ENCODE measurements at regions not wholly inside any gene's neighbourhood (a gene's known extent, or its start where the extent isn't known, plus 50 kb on each side); places are given as distances from the start of the nearest gene placed in this dataset.

DNA sequence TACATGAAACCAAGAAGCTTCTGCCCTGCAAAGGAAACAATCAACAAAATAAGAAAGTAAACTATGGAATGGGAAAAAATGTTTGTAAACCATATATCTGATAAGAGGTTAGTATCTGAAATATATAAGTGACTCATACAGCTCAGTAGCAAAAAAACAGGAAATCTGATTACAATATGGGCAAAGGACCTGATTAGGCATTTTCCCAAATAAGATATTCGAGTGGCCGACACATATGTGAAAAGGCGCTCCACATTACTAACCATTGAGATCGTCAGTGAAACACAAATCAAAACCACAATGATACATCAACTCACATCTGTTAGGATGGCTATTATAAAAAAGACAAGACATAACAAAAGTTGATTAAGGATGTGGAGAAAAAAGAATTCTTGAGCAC lies 2818.6 kb upstream of the PCDH20 start:
- intact Hi-C loops (cut with DNase I): no loop called here
- H3K4me3 ChIP-seq: no peak overlapping the region
- H3K36me3 ChIP-seq: no peaks in the 10 kb centered on the region
- TF ChIP-seq CTCF (IDR thresholded peaks at IDR 0.05): no peak
- H3K9me3 ChIP-seq: no peaks in the 10 kb centered on the region
- no peaks in the 10 kb centered on the region for H3K27me3 ChIP-seq (ENCODE audit: low read depth)
- no peaks in the 10 kb centered on the region for H3K4me1 ChIP-seq
- DNase-seq: no peak
- ATAC-seq: no peak
- no peak overlapping the region for H3K27ac ChIP-seq

DNA sequence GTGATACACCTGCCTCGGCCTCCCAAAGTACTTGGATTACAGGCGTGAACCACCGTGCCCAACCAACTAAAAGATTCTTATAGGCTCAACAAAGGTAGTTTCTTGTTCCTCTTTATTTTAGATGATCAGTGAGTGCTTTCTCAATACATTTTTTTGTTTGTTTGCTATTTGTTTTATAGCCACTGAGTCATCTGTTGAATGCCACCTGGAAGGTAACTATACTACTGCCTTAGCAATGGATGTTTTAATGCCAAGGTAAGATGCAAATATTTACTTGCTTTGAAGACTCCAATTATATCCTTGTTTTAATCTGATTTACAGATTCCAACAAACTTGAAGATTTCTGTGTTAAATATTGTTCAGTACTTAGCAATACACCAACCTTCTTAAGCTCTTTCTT lies 2807.4 kb upstream of the PCDH20 start:
- H3K4me3 ChIP-seq: no peak overlapping the region
- no peaks in the 10 kb centered on the region for H3K4me1 ChIP-seq
- ATAC-seq: no peak
- no peak overlapping the region for H3K27ac ChIP-seq
- TF ChIP-seq CTCF (IDR thresholded peaks at IDR 0.05): no peak
- H3K36me3 ChIP-seq: no peaks in the 10 kb centered on the region
- intact Hi-C loops (cut with DNase I): no loop called here
- no peak for DNase-seq
- H3K27me3 ChIP-seq (ENCODE audit: low read depth): no peaks in the 10 kb centered on the region
- no peaks in the 10 kb centered on the region for H3K9me3 ChIP-seq

DNA sequence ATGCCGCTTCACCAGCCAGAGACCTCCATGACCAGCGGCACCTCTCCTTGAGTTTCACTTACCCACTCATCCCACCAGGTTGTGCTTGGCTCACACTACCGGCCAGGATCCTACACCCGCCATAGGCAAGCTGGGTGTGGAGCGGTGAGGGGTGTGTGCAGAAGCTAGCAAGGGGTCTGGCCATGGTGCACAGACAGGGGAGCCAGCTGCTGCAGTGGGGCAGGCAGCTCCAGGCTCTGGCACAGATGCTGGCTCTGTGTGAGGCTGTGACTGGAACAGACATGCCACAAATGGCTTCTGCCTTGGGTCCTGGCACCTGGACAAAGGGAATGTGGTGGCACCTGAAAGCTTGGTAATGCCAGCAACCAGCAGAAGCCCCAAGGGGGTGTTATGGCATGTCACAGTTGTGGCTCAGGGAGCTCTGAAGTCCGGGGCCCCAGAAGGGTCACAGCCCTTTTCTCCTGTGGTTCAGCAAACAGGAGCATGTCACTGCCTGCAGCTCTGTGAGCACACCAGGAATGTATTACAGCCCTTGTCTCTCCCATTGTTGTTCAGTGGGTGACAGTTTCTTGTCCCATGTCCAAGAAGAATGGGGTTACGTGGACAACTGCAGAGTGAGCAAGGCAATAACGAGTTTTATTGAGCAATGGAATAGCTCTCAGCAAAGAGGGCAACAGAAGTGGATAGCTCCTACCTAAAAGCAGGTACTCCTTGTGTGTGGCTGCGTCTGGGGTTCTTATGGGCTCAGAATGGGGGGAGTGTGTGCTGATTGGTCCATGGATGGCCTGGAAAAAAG lies 2791.0 kb upstream of the PCDH20 start:
- intact Hi-C loops (cut with DNase I): no loop called here
- TF ChIP-seq CTCF (IDR thresholded peaks at IDR 0.05): no peak
- peak in 1 of 2 donors; percentile 37 for ATAC-seq

GRCh38 chr13:64202517-64202916 lies 2786.9 kb upstream of the PCDH20 start:
- H3K27me3 ChIP-seq (ENCODE audit: low read depth): no peaks in the 10 kb centered on the region
- H3K4me3 ChIP-seq: no peak overlapping the region
- intact Hi-C loops (cut with DNase I): no loop called here
- H3K27ac ChIP-seq: no peak overlapping the region
- no peak for TF ChIP-seq CTCF (IDR thresholded peaks at IDR 0.05)
- no peaks in the 10 kb centered on the region for H3K9me3 ChIP-seq
- H3K36me3 ChIP-seq: no peaks in the 10 kb centered on the region
- ATAC-seq: no peak
- no peak for DNase-seq
- H3K4me1 ChIP-seq: no peaks in the 10 kb centered on the region

More for the DNA sequence above, 2791.0 kb upstream of the PCDH20 start:
- H3K27me3 ChIP-seq (ENCODE audit: low read depth): no peaks in the 10 kb centered on the region
- H3K4me1 ChIP-seq: no peaks in the 10 kb centered on the region
- no peaks in the 10 kb centered on the region for H3K9me3 ChIP-seq
- no peak overlapping the region for H3K27ac ChIP-seq
- DNase-seq: no peak
- H3K36me3 ChIP-seq: no peaks in the 10 kb centered on the region
- no peak overlapping the region for H3K4me3 ChIP-seq

- H3K27me3 ChIP-seq (ENCODE audit: low read depth): no peaks in the 10 kb centered on the region
- no peak for ATAC-seq
- TF ChIP-seq CTCF (IDR thresholded peaks at IDR 0.05): no peak
- H3K27ac ChIP-seq: no peak overlapping the region
- DNase-seq: no peak
- no peak overlapping the region for H3K4me3 ChIP-seq
- H3K36me3 ChIP-seq: no peaks in the 10 kb centered on the region
- intact Hi-C loops (cut with DNase I): no loop called here
- no peaks in the 10 kb centered on the region for H3K9me3 ChIP-seq
- no peaks in the 10 kb centered on the region for H3K4me1 ChIP-seq
Measured at GRCh38 chr13:64197232-64197631, 2781.6 kb upstream of the PCDH20 start.

All from lower lobe of right lung (tissue), 2 donors.